GM12873 (cell line): ENCODE measurements at regions not wholly inside any gene's neighbourhood (a gene's known extent, or its start where the extent isn't known, plus 50 kb on each side); places are given as distances from the start of the nearest gene placed in this dataset.

Experiments used
- CTCF ChIP-seq: IDR thresholded peaks from 2 replicates; pipeline ENCODE4 v1.5.1; 2012; ENCODE audit warnings: low read depth, mild to moderate bottlenecking, moderate library complexity, low read length, control low read depth; ENCODE audit not compliant: insufficient read depth; ENCODE audit errors: missing control alignments

GRCh38 chr21:28063241-28064216 lies 929.1 kb downstream of the LTN1 start:
- no peak for TF ChIP-seq CTCF

DNA sequence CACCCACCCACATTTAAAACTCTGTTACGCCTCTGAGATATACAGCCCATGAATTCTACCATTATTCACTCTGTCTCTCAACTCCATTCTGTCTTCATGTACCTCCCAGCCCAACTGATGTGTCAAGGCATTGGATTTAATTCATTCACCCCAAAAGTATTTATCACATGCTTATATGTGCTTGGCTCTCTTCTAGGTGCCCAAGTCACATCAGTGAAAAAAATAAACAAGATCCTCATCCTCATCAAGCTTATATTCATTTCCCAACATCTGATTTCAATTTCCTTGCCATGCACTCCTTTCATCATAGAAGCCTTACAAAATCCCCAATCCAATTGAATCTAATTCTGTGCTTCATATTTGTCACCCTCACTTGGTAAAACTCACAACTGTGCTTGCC lies 967.6 kb downstream of the LTN1 start:
- TF ChIP-seq CTCF, result no peak

- TF ChIP-seq CTCF, result no peak
Measured at GRCh38 chr21:28018741-28019669, 973.7 kb downstream of the LTN1 start.

- no peak for TF ChIP-seq CTCF
Measured at GRCh38 chr21:28018213-28018612, 974.5 kb downstream of the LTN1 start.

GRCh38 chr21:28016571-28016970 lies 976.1 kb downstream of the LTN1 start:
- TF ChIP-seq CTCF, result no peak

GRCh38 chr21:27975514-27975913 lies 1008.6 kb upstream of the ADAMTS5 start:
- TF ChIP-seq CTCF, result no peak

DNA sequence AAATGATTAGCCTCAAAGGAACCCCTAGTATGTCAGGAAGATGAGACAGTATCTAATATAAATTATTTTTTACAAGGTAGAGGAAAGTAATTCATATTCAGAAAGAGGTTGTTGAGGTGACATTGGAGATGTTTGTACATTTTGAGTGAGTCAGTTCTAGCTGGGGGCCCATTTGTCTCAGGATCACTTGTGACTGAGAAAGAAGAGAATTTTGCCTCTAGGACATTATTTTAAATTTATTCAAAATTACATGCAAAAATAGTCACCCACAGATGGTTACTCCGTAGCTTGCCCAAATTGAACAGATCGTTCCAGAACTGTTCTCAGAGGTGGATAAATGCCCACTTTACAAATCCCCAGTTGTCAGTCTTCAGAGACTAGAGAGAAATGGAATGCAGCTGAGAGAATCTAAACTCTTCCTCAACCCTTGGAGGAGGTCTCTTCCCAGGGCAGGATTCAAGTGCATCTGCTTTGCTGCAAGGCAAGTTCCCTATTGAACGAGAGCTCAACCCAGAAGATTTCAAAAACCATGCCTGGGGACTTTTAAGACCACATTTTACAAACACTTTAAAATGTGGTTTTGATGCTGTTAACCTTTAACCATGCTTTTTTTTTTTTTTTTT lies 987.8 kb upstream of the ADAMTS5 start:
- TF ChIP-seq CTCF, result no peak
